GM10266 (cell line): ENCODE measurements at regions not wholly inside any gene's neighbourhood (a gene's known extent, or its start where the extent isn't known, plus 50 kb on each side); places are given as distances from the start of the nearest gene placed in this dataset.

Experiments
- DNase-seq: peaks from one replicate; pipeline ENCODE4 v3.0.0; 2012; ENCODE audit errors: extremely low spot score
- CTCF ChIP-seq: IDR thresholded peaks from 2 replicates; pipeline ENCODE4 v1.5.1; 2012; ENCODE audit warnings: mild to moderate bottlenecking, low read depth; ENCODE audit not compliant: control insufficient read depth, insufficient read depth; ENCODE audit errors: missing control alignments

DNA sequence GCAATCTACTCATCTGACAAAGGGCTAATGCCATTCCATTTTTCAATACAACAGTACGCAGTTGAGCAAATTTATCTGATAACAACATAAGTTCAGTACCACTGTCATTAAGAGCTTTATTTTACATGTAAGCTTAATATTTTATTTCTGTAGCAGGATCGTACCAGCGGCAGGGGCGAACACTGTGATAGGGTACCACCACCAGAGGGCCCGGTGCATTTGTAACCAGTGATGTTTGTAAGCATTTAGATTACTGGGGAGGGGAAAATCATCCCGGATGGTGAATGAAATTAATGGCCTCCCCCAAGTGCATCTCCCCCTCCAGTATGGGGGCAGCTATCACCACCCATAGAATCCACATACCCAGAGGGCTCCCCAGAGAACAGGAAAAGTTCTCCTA, 179.0 kb downstream of the ADGRA3 start:
- no peak for TF ChIP-seq CTCF
- no peak for DNase-seq

DNA sequence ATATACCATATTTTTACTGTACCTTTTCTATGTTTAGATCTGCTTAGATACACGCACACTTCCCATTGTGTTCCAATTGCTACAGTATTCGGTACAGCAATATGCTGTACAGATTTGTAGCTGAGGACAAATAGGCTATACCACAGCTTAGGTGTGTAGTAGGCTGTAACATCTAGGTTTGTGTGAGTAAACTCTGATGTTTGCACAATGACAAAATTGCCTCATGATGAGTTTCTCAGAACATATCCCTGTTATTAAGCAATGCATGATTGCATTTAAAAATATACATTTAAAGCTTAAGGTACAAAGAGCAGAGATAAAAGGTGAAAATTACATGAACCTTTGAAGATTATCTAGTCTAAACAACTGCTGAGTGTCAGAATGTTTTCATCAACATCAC, 181.7 kb downstream of the ADGRA3 start:
- no peak for TF ChIP-seq CTCF
- DNase-seq: no peak

- TF ChIP-seq CTCF: no peak
Measured at GRCh38 chr4:22324422-22324821, 191.4 kb downstream of the ADGRA3 start.

GRCh38 chr4:22323691-22324090, 192.2 kb downstream of the ADGRA3 start:
- DNase-seq: no peak
- TF ChIP-seq CTCF: no peak

More at GRCh38 chr4:22324422-22324821, 191.4 kb downstream of the ADGRA3 start:
- DNase-seq: no peak

DNA sequence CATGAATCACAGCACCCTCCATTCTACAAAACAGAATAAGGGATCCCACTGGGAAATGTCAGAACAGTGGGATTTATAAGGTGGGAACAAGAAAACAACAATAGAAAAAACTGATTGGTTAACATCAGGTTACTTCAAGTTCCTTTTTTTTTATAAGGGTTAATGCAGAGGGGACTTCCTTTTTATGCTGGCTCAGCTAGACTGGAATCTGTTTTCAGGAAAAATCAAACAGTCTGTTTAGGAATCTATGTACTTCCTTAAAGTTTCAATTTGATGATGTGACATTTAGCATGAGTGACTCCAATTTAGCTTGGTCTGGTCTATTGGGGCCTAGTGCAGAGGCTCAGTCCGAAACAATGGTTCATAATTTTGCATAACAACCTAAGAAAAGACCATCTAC, 192.9 kb downstream of the ADGRA3 start:
- TF ChIP-seq CTCF: no peak
- no peak for DNase-seq

GRCh38 chr4:22315628-22316027, 200.2 kb downstream of the ADGRA3 start:
- no peak for DNase-seq
- no peak for TF ChIP-seq CTCF

DNA sequence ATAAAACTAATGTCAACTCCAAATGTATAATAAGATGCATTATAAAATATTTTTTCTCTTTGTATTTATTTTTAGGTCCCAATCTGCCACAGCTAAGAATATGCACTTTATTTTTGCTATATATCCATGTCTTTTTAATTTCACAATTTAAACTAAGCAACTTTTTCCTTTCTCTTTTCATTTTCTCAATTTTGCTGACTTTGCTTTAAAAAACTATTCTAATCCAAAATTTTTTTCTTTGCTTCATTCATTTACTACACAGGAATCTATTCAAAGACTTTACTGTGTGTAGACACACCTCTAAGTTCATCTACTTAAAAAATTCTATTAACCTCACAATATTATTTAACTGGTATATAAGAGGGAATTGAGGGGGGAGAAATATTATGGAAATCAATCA, 201.9 kb downstream of the ADGRA3 start:
- DNase-seq: no peak
- TF ChIP-seq CTCF: no peak
